GM12874 (cell line): ENCODE measurements at regions not wholly inside any gene's neighbourhood (a gene's known extent, or its start where the extent isn't known, plus 50 kb on each side); places are given as distances from the start of the nearest gene placed in this dataset.

Experiments used
- CTCF ChIP-seq: IDR thresholded peaks from 2 replicates; pipeline ENCODE4 v1.5.1; 2011; ENCODE audit warnings: low read depth, mild to moderate bottlenecking, control low read depth, low read length, moderate library complexity; ENCODE audit not compliant: insufficient read depth

- no peak for TF ChIP-seq CTCF
Measured at GRCh38 chr3:164221297-164221696, 857.0 kb downstream of the SI start.

- TF ChIP-seq CTCF = no peak
Measured at GRCh38 chr3:164209363-164209762, 868.9 kb downstream of the SI start.

- TF ChIP-seq CTCF = no peak
Measured at GRCh38 chr3:164208821-164209220, 869.5 kb downstream of the SI start.

- TF ChIP-seq CTCF = no peak
Measured at GRCh38 chr3:164208048-164208447, 870.2 kb downstream of the SI start.

- no peak for TF ChIP-seq CTCF
Measured at GRCh38 chr3:164200053-164200823, 878.1 kb downstream of the SI start.

GRCh38 chr3:164196477-164196876 lies 881.8 kb downstream of the SI start:
- TF ChIP-seq CTCF = no peak

- TF ChIP-seq CTCF = no peak
Measured at GRCh38 chr3:164194842-164195241, 883.5 kb downstream of the SI start.
